ENCODE measurements at regions not wholly inside any gene's neighbourhood (a gene's known extent, or its start where the extent isn't known, plus 50 kb on each side); places are given as distances from the start of the nearest gene placed in this dataset.

- TF ChIP-seq, protein P1, sequence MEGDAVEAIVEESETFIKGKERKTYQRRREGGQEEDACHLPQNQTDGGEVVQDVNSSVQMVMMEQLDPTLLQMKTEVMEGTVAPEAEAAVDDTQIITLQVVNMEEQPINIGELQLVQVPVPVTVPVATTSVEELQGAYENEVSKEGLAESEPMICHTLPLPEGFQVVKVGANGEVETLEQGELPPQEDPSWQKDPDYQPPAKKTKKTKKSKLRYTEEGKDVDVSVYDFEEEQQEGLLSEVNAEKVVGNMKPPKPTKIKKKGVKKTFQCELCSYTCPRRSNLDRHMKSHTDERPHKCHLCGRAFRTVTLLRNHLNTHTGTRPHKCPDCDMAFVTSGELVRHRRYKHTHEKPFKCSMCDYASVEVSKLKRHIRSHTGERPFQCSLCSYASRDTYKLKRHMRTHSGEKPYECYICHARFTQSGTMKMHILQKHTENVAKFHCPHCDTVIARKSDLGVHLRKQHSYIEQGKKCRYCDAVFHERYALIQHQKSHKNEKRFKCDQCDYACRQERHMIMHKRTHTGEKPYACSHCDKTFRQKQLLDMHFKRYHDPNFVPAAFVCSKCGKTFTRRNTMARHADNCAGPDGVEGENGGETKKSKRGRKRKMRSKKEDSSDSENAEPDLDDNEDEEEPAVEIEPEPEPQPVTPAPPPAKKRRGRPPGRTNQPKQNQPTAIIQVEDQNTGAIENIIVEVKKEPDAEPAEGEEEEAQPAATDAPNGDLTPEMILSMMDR (conservative IDR thresholded peaks at IDR 0.05; ENCODE audit: low read length) = no peak
- no peak for TF ChIP-seq EZH2phosphoT487 (IDR thresholded peaks at IDR 0.05; ENCODE audit: borderline replicate concordance, low read depth, low read length)
These were observed 775.0 kb downstream of the SQOR start for GRCh38 chr15:46409841-46410301.

Data from OCI-LY7 (cell line).